ENCODE measurements at regions not wholly inside any gene's neighbourhood (a gene's known extent, or its start where the extent isn't known, plus 50 kb on each side); places are given as distances from the start of the nearest gene placed in this dataset.
"Not testable (repeated sequence)": the region's sequence is repeated elsewhere in the genome, so short reads cannot be mapped to it uniquely, and the experiment has no call there.

GRCh38 chr10:28457110-28457509, 75.8 kb upstream of the WAC start:
- ATAC-seq (ENCODE audit: low read depth) (no peak), DNase-seq (ENCODE audit: low spot score) (no peak)
- Histone ChIP-seq H3K4me3 (ENCODE audit: severe bottlenecking) (no peak overlapping the region), H3K27ac (ENCODE audit: poor library complexity, severe bottlenecking) (no peak overlapping the region), H3K9me3 (ENCODE audit: severe bottlenecking) (no peaks in the 10 kb centered on the region), H3K4me1 (ENCODE audit: insufficient read depth, poor library complexity, severe bottlenecking) (no peaks in the 10 kb centered on the region), H3K27me3 (ENCODE audit: insufficient read depth, poor library complexity, severe bottlenecking) (no peaks in the 10 kb centered on the region), H3K36me3 (ENCODE audit: low read depth) (no peaks in the 10 kb centered on the region)
- no peak for TF ChIP-seq CTCF (IDR thresholded peaks at IDR 0.05; ENCODE audit: poor library complexity, severe bottlenecking)

GRCh38 chr10:28457873-28458272, 75.0 kb upstream of the WAC start:
- not testable (repeated sequence) for H3K27me3 ChIP-seq (ENCODE audit: insufficient read depth, poor library complexity, severe bottlenecking); ATAC-seq (ENCODE audit: low read depth); DNase-seq (ENCODE audit: low spot score); H3K36me3 ChIP-seq (ENCODE audit: low read depth); H3K4me1 ChIP-seq (ENCODE audit: insufficient read depth, poor library complexity, severe bottlenecking); H3K27ac ChIP-seq (ENCODE audit: poor library complexity, severe bottlenecking); H3K4me3 ChIP-seq (ENCODE audit: severe bottlenecking); H3K9me3 ChIP-seq (ENCODE audit: severe bottlenecking)

GRCh38 chr10:28459453-28460144, 73.3 kb upstream of the WAC start:
- DNase-seq (ENCODE audit: low spot score) (no peak), ATAC-seq (ENCODE audit: low read depth) (no peak)
- no peak for TF ChIP-seq CTCF (IDR thresholded peaks at IDR 0.05; ENCODE audit: poor library complexity, severe bottlenecking)
- H3K4me1 ChIP-seq (ENCODE audit: insufficient read depth, poor library complexity, severe bottlenecking): no peaks in the 10 kb centered on the region
- H3K27me3 ChIP-seq (ENCODE audit: insufficient read depth, poor library complexity, severe bottlenecking): no peaks in the 10 kb centered on the region
- no peaks in the 10 kb centered on the region for H3K9me3 ChIP-seq (ENCODE audit: severe bottlenecking)
- H3K36me3 ChIP-seq (ENCODE audit: low read depth): no peaks in the 10 kb centered on the region
- no peak overlapping the region for H3K27ac ChIP-seq (ENCODE audit: poor library complexity, severe bottlenecking)
- no peak overlapping the region for H3K4me3 ChIP-seq (ENCODE audit: severe bottlenecking)

DNA sequence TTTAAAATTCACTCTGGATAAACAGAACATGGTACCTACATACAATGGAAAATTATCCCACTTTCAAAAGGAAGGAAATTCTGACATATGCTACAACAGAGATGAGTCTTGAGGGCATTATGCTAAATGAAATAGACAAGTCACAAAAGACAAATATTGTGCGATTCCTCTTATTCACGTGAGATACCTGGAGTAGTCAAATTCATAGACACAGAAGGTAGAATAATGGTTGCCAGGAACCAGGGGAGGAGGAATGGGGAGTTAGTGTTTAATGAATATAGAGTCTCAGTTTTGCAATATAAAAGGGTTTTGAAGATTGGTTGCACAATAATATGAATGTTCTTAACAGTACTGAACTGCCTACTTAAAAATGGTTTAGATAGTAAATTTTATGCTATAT, 69.8 kb upstream of the WAC start:
- Histone ChIP-seq H3K4me3 (ENCODE audit: severe bottlenecking) (no peak overlapping the region), H3K27me3 (ENCODE audit: insufficient read depth, poor library complexity, severe bottlenecking) (no peaks in the 10 kb centered on the region), H3K36me3 (ENCODE audit: low read depth) (no peaks in the 10 kb centered on the region), H3K4me1 (ENCODE audit: insufficient read depth, poor library complexity, severe bottlenecking) (no peaks in the 10 kb centered on the region), H3K9me3 (ENCODE audit: severe bottlenecking) (no peaks in the 10 kb centered on the region), H3K27ac (ENCODE audit: poor library complexity, severe bottlenecking) (no peak overlapping the region)
- DNase-seq (ENCODE audit: low spot score): no peak
- ATAC-seq (ENCODE audit: low read depth): no peak
- no peak for TF ChIP-seq CTCF (IDR thresholded peaks at IDR 0.05; ENCODE audit: poor library complexity, severe bottlenecking)

- DNase-seq (ENCODE audit: low spot score) (no peak), ATAC-seq (ENCODE audit: low read depth) (no peak)
- no peak for TF ChIP-seq CTCF (IDR thresholded peaks at IDR 0.05; ENCODE audit: poor library complexity, severe bottlenecking)
- no peaks in the 10 kb centered on the region for H3K4me1 ChIP-seq (ENCODE audit: insufficient read depth, poor library complexity, severe bottlenecking)
- no peaks in the 10 kb centered on the region for H3K36me3 ChIP-seq (ENCODE audit: low read depth)
- H3K4me3 ChIP-seq (ENCODE audit: severe bottlenecking): no peak overlapping the region
- H3K9me3 ChIP-seq (ENCODE audit: severe bottlenecking): no peaks in the 10 kb centered on the region
- H3K27me3 ChIP-seq (ENCODE audit: insufficient read depth, poor library complexity, severe bottlenecking): no peaks in the 10 kb centered on the region
- H3K27ac ChIP-seq (ENCODE audit: poor library complexity, severe bottlenecking): no peak overlapping the region
Observed at GRCh38 chr10:28463676-28464395, 69.1 kb upstream of the WAC start.
